Muscle of leg (tissue), 3 donors: ENCODE measurements at regions not wholly inside any gene's neighbourhood (a gene's known extent, or its start where the extent isn't known, plus 50 kb on each side); places are given as distances from the start of the nearest gene placed in this dataset.

ENCODE experiments used
- DNase-seq: peaks from one replicate; pipeline ENCODE4 v3.0.0; 2013
- H3K27ac ChIP-seq: one replicate; pipeline ENCODE4 v1.5.1; 2013; ENCODE audit warnings: mild to moderate bottlenecking, low read length, control low read depth
- H3K27me3 ChIP-seq: one replicate; pipeline ENCODE4 v1.6.1; 2013; ENCODE audit warnings: low read length; ENCODE audit not compliant: control insufficient read depth, insufficient read depth
- H3K36me3 ChIP-seq: one replicate; pipeline ENCODE4 v1.6.1; 2013; ENCODE audit warnings: low read length; ENCODE audit not compliant: control insufficient read depth, insufficient read depth
- H3K4me1 ChIP-seq: one replicate; pipeline ENCODE4 v1.6.1; 2013; ENCODE audit warnings: low read length; ENCODE audit not compliant: control insufficient read depth, insufficient read depth
- H3K4me3 ChIP-seq: one replicate; pipeline ENCODE4 v1.5.1; 2013; ENCODE audit warnings: low read length, control low read depth
- H3K9me3 ChIP-seq: replicated peaks from 2 replicates; pipeline ENCODE4 v1.6.1; 2013; ENCODE audit warnings: low read depth, low read length; ENCODE audit not compliant: control insufficient read depth
- WGBS: methylation state at CpG from one replicate; pipeline ENCODE4 v1.1.5; 2013; ENCODE audit warnings: missing lambda C conversion rate; ENCODE audit not compliant: insufficient coverage; 5-methylcytosine and 5-hydroxymethylcytosine counted together

DNA sequence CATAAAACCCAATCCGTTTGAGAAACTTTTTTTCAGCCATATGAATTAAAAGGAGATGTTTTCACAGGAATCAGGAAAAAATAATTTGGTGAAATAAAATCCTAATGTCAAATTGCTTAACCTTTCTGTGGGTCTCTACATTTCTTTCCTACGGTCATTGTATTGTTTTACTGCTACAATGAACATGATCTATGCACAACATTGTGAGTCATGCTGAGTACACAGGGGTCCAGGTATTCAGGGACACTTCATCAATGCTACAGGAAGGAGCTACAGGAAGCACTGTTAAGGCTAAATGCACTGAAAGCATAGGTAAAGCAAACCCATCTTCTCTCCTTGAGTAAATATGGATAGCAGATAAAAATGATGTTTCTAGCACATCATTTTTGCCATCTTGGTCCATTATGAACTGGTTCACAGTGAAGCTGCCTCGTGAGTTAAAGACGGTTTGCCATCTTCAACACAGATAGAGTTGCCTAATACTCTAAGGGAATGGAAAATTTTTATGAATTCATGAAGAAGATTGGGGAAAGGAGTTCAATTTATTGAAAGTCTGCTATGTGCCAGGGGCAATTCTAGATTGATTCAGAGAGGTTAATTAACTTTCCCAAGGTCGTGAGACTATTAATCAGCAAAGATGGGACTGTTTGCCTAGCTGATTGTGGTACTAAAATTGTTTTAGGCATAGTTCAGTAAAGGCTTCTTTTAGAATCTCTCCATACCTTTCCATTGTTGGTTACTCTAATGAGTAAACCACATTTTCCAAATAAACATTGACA, 85.5 kb downstream of the DIRAS2 start:
- Histone ChIP-seq H3K4me3 (no peak overlapping the region), H3K36me3 (no peaks in the 10 kb centered on the region), H3K4me1 (no peaks in the 10 kb centered on the region), H3K27me3 (no peaks in the 10 kb centered on the region), H3K27ac (no peak overlapping the region), H3K9me3 (no peaks in the 10 kb centered on the region)
- WGBS, result no CpG with 5 or more reads among the region's 5 CpGs
- no peak for DNase-seq

DNA sequence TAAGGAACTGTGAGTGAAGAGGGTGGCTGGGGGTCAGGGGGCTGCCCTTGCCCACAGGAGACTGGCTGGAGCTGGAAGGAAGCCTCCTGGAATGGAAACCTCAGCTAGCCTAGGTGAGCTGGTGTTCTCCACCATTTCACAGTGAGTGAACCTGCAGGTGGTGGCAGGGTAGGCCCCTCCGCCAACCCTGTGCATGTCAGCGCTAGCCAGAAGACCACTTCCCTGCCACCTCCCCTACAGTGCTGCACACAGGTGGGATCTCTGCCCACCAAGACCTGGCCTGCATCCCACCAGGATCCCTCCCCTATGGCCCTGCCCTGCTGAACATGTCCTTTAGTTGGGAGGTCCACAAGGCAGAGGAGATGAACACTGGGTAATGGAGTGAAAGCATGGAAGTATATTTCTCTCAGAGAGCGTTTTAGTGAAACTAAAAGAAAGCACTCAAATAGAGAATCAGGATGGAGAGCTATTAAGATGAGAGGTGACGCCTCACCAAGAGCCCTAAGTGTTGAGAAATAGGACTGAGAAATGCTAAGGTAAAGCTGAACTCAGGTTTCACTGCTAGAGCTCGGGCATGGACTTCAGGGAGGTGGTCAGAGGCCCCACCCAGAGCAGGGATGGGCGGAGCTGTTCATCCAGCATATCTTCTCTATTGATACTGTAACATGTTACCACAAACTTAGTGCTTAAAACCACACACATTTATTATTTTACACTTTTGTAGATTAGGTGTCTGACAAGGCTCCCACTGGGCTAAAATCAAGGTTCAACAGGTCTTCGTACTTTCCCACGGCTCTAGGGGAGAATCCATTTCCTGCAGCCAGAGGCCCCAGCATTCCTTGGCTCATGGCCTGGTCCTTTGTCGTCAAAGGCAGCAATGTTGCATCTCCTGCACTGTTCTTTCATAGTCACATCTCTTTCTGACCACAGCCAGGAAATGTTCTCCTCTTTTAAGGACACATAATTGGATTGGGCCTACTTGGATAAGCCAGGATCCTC, 83.2 kb downstream of the DIRAS2 start:
- WGBS, result 55% methylated on average over 7 of the region's 9 CpGs
- no peaks in the 10 kb centered on the region for H3K27me3 ChIP-seq
- H3K9me3 ChIP-seq, result no peaks in the 10 kb centered on the region
- H3K4me1 ChIP-seq, result no peaks in the 10 kb centered on the region
- no peak overlapping the region for H3K4me3 ChIP-seq
- DNase-seq, result no peak
- no peak overlapping the region for H3K27ac ChIP-seq
- no peaks in the 10 kb centered on the region for H3K36me3 ChIP-seq
